GM18519 (cell line): ENCODE measurements at regions not wholly inside any gene's neighbourhood (a gene's known extent, or its start where the extent isn't known, plus 50 kb on each side); places are given as distances from the start of the nearest gene placed in this dataset.

ENCODE experiments used
- ATAC-seq: cut with Tn5 transposase; IDR thresholded peaks from one replicate; pipeline ENCODE4 v1.9.1; 2021; ENCODE audit warnings: mild to moderate bottlenecking, moderate library complexity; ENCODE audit not compliant: unreplicated experiment, low FRiP score

DNA sequence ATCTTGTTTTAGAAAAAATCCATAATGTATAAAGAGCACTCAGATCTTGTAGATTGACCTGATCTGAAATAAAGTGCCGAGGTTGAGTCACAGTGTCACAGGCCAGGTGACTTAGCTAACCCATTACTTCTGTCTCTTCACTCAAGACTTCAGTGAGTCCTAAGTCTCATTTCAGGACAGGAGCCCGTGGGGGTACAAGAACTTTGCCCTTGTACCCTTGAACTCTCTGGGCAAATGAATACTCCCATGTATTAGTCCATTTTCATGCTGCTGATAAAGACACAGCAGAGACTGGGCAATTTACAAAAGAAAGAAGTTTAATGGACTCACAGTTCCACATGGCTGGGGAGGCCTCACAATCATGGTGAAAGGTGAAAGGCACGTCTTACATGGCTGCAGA is 160.2 kb downstream of the ZPLD1 start:
- ATAC-seq = no peak

DNA sequence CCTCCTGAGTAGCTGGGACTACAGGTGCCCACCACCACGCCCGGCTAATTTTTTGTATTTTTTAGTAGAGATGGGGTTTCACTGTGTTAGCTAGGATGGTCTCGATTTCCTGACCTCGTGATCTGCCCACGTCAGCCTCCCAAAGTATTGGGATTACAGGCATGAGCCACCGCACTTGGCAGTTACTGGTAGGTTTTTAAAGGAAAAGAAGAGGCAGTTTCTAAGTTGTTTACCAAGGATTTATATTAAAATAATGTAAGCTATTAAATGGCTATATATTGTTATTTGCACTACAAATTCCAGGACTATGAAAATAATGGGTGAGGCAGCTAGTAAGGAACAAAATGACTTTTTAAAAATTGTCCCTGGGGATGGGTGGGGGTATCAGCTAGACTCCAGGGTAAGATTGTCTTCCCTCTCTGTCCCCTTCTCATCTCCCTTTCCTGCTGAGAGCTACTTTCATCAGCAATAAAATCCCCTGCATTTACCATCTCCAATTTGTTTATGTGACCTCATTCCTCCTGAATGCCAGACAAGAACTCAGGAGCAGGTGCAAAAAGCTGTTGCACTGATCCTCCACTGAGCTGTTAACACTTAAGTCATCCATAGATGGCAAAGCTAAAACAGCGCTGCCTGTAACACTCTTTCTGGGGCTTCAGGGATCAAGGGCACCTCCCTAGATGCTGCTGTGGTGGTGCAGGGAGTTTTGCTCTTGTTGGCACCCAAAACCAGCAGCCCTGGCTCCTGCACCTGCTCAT is 165.2 kb downstream of the ZPLD1 start:
- ATAC-seq = no peak

DNA sequence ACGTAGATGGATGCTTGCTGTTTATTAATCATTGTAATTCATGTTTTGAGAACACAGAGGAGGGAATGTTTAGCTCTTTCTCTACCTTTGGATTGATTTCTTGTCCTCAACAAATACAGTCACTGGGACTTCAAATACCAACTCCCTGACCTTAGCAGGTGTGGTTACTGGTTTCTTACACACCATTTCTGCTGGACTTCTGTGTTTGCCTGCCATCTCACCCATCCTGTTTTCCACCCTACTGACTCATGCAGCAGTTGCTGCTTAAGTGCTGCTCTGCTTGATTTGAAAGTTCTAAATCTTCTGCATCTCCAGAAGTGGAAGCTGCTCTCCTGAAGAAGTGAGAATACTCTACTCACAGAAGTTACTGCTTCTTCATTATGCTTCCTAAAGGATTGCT is 170.3 kb downstream of the ZPLD1 start:
- no peak for ATAC-seq

DNA sequence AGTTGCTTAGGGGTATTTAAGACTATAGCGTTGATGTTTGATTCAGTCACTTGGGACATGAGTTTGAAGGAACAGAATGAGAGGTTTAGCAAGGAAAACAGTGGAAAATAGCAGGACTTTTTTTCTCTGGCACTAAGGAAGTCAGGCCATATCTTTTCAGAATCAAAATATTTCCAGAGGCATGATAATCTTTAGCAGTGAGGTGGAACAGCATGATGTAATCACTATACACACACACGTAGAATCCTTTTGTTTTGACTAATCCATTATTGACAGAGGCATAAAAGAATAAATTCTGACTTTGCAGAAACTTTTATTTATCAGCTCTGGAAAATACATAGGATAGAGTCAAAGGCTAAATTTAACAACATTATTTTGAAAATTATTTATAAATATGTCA is 174.1 kb downstream of the ZPLD1 start:
- ATAC-seq = no peak

DNA sequence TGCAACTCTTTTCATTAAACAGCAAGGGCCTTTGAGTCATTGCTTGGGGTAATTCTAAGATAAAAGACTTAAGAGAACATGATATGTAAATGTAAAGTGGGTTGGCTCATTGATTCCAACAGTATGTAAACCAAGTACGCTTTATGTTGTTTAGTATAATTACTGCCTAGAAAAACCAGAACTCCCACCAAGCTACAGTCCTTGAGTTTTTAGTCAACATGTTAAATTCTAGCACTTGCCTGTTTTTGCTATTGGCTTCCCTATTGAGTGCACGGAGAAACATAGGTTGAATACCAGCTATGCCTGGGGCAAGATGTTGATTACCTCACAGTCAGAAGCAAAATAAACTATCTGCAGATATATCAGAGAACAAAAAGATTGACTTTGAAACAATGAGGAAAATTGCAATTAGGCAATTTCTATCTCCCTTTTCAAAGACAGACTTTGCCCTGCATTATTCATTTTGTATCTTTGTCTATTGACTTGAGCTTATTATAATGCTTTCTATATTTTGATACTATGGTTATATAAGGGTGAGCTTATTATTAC is 179.3 kb downstream of the ZPLD1 start:
- no peak for ATAC-seq

DNA sequence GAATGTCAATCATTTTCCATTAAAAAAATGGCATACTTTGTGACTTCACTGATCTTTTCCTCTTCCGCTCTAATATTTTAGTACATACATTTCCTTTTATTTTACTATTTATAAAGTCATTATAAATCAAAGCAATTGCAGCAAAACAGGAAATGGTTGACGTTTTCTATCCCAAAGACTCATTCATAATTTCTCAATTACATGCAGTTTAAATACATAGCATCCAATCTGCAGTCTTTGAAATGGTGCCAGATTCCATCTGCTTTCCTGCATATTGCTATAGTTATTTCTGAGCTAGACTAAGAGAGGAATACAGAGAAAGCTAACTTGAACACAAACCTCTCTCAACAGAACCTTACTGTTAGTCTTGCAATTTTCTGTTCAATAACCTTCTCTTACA is 179.8 kb downstream of the ZPLD1 start:
- no peak for ATAC-seq

DNA sequence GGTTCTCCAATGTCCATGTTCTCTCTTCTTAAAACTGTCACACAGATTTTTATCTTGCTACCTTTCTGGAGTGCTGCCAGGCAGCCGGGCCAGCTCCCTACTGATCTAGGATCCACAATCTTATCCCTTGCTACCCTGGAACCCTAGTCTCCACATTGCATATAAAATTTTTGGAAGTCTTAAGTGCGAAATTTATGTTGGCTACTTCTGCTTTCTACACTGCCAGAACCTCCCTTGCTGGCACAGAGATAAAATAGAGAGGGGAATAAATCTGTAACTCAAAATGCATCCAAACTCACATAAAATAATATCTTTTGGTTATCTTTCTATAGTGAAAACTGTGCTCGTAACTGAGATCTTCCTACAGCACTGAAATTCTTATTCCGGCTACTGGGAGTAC is 182.6 kb downstream of the ZPLD1 start:
- ATAC-seq = no peak

DNA sequence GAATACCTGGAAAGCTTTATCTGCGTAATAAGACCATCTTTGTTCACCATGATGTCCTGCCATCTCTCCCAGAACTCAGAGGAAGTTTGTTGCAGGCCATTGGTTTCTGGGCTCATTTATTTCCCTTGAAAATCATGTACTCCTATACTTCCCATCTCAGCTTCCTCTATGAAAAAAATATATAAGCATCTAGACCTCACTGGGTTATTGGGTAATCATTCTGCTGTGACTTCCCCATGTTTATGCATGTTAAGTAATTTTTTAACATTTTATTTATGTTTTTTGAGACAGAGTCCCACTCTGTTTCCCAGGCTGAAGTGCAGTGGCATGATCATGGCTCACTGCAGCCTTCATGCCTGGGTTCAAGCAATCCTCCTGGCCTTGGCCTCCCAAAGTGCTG is 184.5 kb downstream of the ZPLD1 start:
- ATAC-seq = no peak

DNA sequence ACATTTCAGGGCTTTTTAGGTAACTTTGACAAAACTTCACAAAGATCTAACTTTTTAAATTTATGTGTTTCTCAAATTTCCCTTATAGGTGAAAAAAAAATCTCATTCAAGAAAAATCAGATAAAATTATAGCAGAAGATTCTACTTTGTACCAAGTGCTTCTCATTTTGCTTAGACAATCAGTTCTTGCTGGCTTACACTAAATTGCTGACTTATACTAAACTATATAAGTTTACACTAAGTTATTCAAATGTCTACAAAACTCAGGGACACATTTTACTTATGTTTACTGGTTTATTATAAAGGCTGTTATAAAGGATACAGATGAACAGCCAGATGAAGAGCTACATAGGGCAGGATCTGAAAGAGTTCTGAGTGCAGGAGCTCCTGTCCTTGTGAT is 195.1 kb downstream of the ZPLD1 start:
- no peak for ATAC-seq

DNA sequence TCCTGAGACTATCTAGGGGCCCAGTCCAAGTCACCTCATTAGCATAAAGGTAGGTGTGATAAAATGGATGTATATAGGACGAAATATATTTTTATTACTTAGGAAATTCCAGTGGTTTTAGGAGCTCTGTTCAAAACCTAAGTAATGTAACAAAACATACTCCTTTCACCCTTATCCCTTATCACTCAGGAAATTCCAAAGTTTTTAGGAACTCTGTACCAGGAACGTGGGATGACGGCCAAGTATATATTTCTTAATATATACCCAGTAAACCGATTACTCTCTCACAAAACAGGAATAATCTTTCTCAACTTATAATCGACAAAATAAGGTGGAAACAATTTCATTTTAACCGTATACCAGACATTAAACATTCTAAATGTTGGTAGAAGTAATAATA is 195.7 kb downstream of the ZPLD1 start:
- no peak for ATAC-seq

DNA sequence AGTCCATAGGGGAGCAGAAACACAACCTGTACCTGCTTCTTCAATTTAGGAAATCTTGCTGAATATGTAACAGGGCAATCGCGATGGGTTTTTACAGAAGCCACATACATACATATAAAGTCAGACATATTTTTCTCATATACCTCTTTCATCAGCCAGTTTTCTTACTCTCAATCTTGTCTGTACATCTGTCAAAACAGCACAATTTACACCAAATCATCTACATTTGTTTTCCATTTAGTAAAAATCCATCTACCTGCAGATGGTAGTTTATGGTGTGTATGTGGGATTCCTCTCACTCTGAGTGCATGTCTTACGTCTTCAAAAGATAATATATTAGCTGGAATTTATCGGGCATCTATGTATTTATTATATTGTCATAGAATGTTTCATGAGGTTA is 208.7 kb downstream of the ZPLD1 start:
- ATAC-seq = no peak

DNA sequence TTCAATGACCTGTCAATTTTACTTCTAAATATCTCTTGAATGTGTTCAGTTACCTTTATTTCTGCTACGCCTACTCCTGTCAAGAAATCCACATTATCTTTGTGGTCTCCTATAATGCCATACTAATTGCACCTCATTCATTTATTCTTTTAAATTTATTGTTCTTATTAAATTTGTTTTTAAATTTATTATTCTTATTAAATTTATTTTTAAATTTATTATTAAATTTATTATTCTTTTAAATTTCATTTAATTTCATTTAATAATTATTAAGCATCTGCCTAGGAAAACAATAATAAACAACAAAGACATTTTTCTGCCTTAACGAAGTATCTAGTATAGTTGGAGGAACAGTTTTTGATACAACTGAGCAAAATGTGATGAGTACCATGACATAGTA is 211.7 kb downstream of the ZPLD1 start:
- no peak for ATAC-seq

DNA sequence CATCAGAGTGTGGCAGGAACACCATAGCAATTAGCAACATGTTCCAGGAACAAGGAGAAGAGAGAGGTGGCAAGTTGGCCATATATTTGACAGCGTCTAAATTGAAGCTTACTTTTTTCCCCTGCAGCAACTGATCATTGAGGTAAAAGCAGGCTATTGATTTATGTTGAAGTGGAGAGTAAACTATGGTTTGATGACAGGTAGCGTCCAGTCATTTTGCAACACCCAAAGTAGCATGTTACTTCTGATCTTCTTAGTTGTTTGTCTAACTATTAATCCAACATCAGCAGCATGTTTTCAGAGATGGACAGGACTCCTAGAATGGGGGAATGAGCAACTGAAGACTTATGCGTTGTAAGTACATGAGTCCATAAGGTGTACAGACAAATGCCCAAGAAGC is 225.8 kb downstream of the ZPLD1 start:
- no peak for ATAC-seq

DNA sequence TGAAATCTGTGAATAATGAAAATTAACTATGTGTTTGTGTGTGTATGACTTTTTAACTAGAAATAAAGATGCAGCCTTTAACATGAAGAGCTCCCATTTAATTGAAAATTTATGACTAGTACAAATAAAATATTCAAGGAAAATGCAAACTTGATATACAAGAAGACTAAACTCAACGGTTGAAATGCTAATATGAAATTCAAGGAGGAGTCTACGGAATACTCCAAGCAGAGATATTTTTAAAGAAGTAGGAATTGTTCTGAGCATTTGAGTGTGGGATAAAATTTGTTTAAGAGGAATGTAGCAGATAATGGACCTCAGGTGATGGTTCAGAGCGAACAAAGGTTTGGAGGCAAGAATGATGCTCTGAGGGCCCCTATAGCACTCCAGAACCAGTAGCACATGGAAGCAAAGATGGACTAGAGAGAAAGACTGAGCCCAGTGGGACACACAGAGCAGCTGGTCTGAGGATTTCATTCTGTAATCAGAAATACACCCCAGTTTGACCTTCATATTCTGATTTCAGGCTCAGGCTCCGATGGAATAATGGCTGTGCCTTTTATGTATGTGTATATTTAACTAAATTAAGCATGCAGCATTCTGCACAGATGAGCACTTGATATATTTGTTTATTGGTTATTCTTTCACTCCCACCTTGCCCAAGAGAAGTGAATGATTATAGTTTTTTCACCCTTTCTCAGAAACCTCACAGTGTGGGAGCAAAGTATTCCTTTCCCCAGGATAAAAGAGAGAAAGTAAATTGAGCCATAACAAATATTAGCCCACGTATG is 227.1 kb downstream of the ZPLD1 start:
- no peak for ATAC-seq

DNA sequence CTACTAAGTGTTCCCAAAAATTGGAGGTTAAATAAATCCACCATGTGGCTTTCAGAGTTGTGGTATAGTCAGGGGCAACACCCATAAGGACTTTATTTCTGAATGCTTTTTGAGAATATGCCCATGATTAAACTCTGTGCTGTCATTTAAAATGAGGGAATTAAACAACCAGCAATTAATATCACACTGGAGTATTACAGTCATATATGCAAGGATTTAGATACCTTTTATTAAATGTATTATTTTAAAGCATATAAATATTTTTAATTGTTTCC is 227.6 kb downstream of the ZPLD1 start:
- no peak for ATAC-seq

DNA sequence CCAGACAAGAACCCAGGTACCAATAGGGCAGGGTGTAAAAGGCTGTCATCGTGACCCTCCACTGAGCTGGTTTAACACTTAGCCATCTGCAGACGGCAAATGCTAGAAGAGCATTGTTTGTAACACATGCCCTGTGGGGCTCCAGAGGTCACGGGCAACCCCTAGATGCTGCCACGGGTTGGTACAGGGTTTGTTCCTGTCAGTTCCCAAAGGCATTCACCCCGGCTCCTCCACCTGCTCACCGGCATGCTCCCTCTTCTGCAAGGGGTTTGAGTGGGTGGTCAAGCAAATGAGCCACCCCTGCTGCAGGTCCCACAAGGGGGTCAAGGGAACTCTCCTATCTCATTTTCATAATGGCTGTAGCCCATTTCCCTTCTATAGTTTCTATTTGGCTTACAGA is 229.3 kb downstream of the ZPLD1 start:
- ATAC-seq = no peak

DNA sequence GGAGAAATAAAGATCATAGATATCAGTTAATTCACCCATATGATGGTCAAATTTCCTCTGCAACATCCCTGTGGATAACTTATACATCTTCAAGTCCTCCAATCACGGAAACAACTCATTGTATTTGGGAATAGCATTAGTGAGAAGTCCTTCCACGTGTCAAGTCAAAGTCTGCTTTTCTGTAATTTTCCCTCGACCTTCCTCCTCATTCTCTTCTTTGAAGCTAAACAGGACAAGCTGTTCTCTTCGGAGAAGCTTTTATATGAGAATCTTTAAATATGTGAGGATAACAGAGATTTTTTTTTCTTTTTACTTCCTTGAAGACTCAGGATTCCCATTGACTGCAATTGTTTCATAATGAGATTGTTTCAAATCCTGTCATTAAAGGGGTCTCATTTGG is 230.4 kb downstream of the ZPLD1 start:
- no peak for ATAC-seq

DNA sequence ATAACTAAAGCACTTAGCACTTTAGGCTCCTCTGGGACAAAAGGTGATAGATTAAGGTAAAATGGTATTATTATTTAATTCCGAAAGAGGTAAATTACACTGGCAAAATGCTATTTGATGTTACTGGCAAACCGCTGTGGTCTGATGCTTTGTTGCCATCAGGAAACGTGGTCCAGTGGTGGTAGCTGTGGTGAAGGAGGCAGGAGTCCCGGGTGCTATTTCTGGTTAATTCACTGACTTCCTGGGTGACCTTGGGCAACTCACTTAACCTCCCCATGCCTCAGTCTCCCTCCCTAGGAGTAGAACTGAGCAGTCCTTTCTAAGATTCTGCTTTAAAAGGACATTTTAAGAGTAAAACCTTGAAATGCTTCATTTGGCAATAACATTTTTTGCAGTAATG is 233.4 kb downstream of the ZPLD1 start:
- ATAC-seq = no peak

DNA sequence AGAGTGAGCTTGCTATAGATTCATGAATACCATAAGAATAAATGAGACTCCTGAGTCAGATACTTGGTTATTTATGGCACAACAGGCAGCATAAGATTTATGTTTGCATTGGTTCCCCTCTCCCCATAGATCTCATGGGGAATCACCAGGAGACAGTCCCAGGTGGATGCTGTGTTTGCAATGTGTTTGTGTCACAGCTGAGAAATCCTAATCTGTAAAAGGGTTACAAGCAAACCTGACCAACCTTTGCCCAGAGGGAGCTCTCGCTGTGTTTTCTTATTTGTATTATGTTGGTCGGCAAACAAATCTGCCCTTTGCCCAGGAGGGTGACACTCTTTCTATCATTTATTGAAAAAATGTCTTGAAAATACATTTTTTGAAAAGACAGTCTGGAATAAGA is 236.2 kb downstream of the ZPLD1 start:
- no peak for ATAC-seq

DNA sequence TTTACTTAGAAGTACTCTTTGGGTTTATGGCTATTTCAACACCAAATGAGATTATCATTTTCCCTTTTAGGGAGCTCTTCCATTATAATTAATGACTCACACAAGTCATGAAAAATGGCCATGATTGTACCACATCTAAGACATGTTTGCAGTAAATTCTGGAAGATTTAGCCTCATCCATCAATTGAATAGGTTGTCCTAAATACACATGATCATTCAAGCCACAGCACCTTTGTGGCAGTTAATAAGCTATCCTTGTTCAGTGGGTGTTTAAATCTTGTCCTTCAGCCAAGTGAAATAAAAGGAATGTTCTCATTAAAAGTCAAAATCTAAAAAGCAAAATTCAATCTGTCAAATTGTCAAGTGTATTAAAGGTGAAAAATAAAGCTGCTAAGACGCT is 237.5 kb downstream of the ZPLD1 start:
- ATAC-seq = no peak

DNA sequence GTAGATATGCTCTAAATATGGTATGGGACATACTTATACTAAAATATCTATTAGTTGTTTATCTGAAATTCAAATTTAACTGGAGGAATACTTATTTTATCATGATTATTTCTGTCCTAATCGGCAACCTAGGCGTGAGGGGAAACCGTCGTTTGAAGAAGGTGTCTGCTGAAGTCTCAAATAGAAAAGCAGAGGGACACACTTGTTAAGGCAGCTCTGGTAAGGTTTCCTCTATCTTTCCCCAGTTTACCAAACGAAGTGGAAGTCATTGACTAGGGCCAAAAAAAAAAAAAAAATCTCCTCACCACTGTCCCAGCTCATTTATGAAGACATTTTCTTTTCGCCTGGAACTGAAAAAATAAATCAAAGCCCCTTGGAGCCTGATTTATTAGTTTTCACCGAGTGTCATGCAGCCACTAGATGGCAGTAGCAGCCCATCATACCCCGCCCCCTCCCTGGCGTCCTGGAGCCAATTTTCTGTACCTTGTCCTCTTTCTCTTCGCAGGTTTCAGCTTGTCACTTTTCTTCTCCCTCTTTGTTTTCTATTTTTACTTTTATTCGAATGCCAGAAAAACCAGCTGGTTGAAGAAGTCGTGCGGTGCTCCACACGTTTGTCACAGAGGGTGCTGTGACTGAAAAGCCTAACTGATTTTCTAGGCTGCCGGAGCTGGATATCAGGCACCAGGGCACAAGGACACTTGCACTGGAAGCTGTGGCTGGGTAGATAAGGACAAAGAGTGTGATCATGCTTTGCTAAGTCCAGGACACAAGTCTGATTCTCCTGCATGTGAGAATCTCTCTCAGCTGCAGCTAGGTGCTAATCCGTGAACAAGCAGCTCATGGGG is 238.7 kb downstream of the ZPLD1 start:
- ATAC-seq = peak; percentile 60
